RCC 7860 (cell line): ENCODE measurements at regions not wholly inside any gene's neighbourhood (a gene's known extent, or its start where the extent isn't known, plus 50 kb on each side); places are given as distances from the start of the nearest gene placed in this dataset.
"Not testable (repeated sequence)": the region's sequence is repeated elsewhere in the genome, so short reads cannot be mapped to it uniquely, and the experiment has no call there.

Experiments used
- DNase-seq: peaks from one replicate; pipeline ENCODE4 v3.0.0-alpha.2; 2015; ENCODE audit warnings: low spot score
- FAIRE-seq: peaks from 2 replicates; lab custom pipeline; 2012; peaks lifted over from hg19 to GRCh38; lab: Jason Lieb, UNC

- FAIRE-seq (no peak), DNase-seq (no peak)
Measured at GRCh38 chr5:86671536-86671935, 53.8 kb downstream of the COX7C start.

DNA sequence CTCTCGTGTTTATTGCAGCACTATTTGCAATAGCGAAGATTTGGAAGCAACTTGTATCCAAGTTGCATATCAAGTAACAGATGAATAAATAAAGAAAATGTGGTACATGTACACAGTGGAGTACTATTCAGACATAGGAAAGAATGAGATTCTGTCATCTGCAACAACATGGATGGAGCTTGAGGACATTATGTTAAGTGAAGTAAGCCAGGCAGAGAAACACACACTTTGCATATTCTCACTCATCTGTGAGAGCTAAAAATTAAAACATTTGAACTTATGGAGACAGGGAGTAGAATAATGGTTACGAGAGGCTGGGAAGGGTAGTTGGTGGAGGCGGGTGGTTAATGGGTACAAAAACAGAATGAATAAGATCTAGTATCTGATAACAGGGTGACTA lies 56.3 kb downstream of the COX7C start:
- no peak for FAIRE-seq
- no peak for DNase-seq

- FAIRE-seq (no peak), DNase-seq (no peak)
Measured at GRCh38 chr5:86675311-86675710, 57.6 kb downstream of the COX7C start.

GRCh38 chr5:86679529-86679928 lies 61.8 kb downstream of the COX7C start:
- FAIRE-seq (peak; percentile 48), DNase-seq (peak; percentile 36)

DNA sequence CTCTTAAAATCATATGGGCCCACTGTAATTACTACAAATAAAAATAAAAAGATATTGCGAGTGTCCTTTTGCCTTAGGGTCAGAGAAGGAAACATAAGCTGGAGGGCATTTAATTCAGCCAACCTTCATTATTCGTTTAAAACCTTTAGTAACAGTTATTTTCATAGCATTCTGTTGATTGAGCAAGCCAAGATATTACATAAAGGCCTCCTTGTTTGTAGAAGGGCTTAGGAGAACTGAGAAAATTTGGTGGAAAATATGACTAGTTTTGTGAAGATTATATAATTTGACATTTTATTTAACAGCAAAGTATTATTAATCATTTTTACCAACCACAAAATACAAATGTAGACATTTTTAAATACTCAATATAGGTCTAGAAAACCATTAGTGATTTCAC lies 62.2 kb downstream of the COX7C start:
- DNase-seq (no peak), FAIRE-seq (no peak)

GRCh38 chr5:86684222-86684621 lies 66.5 kb downstream of the COX7C start:
- FAIRE-seq (peak; percentile 37), DNase-seq (peak; percentile 25)

GRCh38 chr5:86686046-86686445 lies 68.3 kb downstream of the COX7C start:
- DNase-seq (peak; percentile 41), FAIRE-seq (peak; percentile 71)

- peak; percentile 39 for DNase-seq
- peak; percentile 88 for FAIRE-seq
Measured at GRCh38 chr5:86688406-86688805, 70.7 kb downstream of the COX7C start.

GRCh38 chr5:86689103-86689729 lies 71.5 kb downstream of the COX7C start:
- no peak for DNase-seq
- no peak for FAIRE-seq

- no peak for DNase-seq
- FAIRE-seq = no peak
Measured at GRCh38 chr5:86709157-86709881, 91.6 kb downstream of the COX7C start.

GRCh38 chr5:86716121-86716520 lies 98.4 kb downstream of the COX7C start:
- no peak for DNase-seq
- no peak for FAIRE-seq

DNA sequence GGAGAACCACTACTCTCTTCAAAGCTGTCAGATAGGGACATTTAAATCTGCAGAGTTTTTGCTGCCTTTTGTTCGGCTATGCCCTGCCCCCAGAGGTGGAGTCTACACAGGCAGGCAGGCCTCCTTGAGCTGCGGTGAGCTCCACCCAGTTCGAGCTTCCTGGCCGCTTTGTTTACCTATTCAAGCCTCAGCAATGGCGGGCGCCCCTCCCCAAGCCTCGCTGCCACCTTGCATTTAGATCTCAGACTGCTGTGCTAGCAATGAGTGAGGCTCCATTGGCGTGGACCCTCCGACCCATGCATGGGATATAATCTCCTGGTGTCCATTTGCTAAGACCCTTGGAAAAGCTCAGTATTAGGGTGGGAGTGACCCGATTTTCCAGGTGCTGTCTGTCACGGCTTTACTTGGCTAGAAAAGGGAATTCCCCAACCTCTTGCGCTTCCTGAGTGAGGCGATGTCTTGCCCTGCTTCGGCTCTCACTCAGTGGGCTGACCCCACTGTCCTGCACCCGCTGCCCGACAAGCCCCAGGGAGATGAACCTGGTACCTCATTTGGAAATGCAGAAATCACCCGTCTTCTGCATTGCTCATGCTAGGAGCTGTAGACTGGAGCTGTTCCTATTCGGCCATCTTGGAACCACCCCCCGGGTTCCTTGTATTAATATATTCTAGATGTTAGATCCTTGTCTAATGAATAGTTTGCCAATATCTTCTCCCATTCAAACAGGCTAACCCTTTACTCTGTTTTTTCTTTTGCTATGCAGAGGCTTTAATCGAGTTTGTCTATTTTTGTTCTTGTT lies 113.8 kb downstream of the COX7C start:
- FAIRE-seq = not testable (repeated sequence)

DNA sequence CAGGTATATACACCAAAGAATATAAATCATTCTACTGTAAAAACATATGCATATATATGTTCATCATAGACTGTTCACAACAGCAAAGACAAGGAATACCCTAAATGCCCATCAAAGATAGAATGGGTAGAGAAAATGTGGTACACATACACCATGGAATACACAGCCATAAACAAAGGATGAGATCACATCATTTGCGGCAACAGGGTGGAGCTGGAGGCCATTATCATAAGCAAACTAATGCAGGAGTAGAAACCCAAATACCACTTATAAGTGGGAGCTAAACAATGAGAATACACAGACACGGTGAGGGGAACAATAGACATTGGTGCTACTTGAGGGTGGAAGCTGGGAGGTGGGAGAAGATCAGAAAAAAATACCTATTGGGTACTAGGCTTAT lies 117.6 kb downstream of the COX7C start:
- DNase-seq (no peak), FAIRE-seq (no peak)

More for the DNA sequence above, 113.8 kb downstream of the COX7C start:
- DNase-seq = not testable (repeated sequence)

- no peak for FAIRE-seq
- DNase-seq = no peak
Measured at GRCh38 chr5:86737579-86737978, 119.8 kb downstream of the COX7C start.

GRCh38 chr5:86748538-86749105 lies 130.9 kb downstream of the COX7C start:
- DNase-seq (no peak), FAIRE-seq (no peak)

DNA sequence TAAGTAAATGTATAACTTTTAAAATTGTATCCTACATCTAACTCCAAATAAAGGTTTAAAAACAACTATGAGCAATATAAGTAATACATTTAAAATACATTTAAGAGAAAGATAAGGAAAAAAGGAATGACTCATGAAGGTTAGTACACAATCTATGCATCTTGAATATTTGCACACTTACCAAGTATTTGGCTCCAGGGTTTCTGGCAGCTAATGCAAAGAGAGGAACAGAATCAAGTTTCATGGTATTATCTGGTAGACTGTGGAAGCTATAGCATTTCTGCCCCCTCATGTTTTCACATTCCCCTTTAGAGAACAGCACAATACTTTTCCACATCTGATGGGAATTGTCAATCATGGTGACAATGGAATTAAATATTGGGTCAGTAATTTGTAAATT lies 132.1 kb downstream of the COX7C start:
- FAIRE-seq = no peak
- DNase-seq = no peak

- no peak for DNase-seq
- no peak for FAIRE-seq
Measured at GRCh38 chr5:86756839-86757238, 139.1 kb downstream of the COX7C start.

GRCh38 chr5:86757824-86758223 lies 140.1 kb downstream of the COX7C start:
- DNase-seq = peak; percentile 56
- no peak for FAIRE-seq

DNA sequence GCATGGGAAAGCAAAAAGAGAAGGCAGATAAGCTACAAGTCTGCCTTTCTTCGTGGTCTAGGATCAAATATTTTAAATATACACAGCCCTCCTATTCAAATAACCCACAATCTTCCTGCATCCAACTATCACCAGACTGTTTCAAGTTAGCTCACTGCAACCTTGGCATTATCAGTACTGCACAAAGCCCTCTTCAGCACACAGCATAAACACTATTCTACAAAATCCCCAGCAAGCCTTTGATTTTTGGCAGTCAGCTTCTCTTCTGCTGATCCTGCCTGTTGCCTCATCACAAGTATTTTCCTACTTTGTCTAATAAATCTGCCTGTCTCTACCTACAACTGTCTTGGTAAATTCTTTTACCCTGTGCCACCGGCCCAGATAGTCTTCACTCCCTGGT lies 142.9 kb downstream of the COX7C start:
- FAIRE-seq = no peak

DNA sequence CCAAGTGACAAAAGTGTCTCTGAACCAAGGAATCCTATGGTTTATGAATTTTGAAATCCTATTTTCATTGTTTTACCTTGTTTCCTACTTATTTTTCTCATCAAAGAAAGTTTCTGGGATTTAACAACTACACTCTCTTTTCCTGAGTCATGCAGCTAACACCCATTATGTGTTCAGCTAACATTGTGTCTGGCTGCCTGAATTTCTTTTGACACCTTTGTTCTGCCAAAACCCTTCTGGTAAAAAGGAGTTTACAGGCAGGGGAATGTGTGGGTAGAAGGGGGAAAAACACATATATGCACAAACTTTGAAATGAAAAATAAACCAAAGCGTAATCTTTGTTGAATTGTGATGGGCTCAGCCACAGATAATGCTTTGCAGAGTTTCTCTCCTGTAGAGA lies 146.2 kb downstream of the COX7C start:
- no peak for DNase-seq
- FAIRE-seq = no peak

More for the DNA sequence above, 142.9 kb downstream of the COX7C start:
- no peak for DNase-seq

DNA sequence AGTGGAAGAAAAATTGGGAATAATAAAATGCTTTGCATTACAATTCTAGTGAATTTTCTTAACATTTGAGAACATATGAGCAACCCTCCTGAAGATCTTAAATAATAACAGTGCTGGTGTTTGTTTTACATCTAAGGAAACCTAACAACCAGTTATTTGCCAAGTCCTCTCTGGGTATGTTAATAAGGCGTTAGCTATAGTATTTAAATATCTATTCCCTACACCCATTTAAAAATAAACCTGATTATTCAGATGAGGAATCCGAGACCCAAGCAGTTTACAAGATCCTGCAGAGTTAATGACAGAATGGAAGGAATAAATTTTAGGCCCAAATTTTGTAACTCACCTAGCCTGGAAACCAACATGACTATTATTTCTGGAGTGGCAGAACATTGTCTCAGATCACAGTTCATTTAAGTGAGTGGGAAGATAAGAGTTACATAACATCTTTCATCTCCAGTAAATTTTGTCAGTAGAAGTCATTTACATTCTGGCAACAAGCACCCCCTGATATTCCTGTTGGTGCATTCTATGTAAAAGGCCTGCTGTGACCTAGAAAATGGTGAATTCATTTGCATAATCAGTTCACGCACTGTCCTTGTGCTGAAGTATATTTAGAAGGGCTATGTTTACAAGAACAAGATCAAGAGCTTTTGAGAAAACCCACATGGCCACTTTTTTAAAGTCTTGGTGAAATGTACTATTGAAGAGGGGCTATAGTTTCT lies 148.2 kb downstream of the COX7C start:
- FAIRE-seq (no peak), DNase-seq (no peak)
